ENCODE measurements at regions not wholly inside any gene's neighbourhood (a gene's known extent, or its start where the extent isn't known, plus 50 kb on each side); places are given as distances from the start of the nearest gene placed in this dataset.

GRCh38 chr15:39084674-39085530, 496.0 kb upstream of the THBS1 start:
- DNase-seq (ENCODE audit: low spot score) = no peak

DNA sequence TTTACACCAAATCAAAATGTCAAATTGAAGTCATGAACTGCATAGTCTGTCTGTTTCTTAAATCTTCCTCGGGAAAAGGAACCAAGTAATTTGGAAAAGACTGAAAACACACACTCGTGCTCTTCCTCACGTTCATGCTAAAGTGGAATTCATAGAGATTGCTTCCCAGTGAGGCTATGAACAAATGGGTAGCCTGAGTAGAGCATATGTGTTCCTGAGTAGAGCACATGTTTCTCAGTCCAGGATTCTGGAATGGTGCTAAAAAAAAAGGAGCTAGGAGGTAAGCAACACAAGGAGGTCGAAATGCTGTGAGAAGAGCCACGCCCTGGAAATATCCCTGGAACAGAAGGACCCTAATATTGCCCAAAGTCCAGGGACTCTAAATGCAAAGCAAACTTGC, 494.2 kb upstream of the THBS1 start:
- no peak for DNase-seq (ENCODE audit: low spot score)

DNA sequence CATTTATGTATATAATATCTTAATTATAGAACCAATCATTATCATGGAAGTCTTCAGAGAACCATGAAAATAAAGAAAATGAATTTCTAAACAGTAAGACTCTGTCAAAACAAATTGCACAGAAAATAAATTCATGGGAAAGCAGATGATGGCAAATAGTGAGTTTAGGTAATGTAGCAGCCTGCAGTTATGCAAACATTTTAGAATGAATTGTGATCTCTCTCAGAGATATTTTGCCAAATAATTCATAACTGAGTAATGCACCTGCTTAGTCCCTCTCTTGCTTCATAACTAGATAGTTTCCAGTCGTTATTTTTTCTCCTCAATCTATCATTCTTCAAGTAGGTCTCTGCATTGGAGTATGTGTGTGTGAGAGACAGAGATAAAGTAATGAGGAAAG, 492.7 kb upstream of the THBS1 start:
- no peak for DNase-seq (ENCODE audit: low spot score)

DNA sequence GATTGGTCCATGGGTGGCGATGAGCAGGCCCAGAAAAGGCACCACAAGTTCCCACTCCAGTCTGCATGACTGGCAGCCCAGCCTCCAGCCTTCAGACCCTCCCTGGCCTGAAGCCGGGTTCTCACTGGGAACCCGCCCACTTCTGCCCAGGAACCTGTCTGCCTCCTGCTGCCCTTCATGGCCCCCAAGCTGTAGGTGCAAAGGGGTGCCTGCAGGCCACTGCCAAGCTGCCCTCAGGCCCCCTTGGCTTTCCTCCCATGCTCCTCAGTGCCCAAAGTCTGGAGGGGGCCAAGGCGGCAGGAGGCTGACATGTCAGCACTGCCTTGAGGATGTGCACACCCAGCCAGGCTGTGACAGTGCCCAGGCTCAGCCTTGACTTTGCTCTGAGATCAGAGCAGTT, 488.5 kb upstream of the THBS1 start:
- DNase-seq (ENCODE audit: low spot score) = no peak

- DNase-seq (ENCODE audit: low spot score) = no peak
Measured at GRCh38 chr15:39092761-39093160, 488.1 kb upstream of the THBS1 start.

DNA sequence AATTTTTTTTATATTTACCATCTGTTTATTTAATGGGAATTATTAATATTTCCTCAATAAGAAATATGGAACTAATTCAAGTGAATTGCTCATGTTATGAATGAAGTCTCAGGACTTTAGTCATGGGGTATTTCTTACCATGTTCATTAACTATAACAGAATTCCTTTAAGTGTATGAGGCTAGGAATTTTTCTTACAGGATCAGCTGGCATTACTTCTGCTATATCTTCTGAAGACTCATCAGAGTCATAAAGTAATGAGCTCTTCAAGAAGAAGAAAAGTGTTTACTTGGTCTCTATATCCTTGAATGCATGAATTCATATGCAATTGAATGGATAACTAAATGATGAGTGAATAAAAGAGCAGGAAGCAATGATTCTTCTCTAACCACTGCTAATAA, 486.8 kb upstream of the THBS1 start:
- peak; percentile 79 for DNase-seq (ENCODE audit: low spot score)

DNA sequence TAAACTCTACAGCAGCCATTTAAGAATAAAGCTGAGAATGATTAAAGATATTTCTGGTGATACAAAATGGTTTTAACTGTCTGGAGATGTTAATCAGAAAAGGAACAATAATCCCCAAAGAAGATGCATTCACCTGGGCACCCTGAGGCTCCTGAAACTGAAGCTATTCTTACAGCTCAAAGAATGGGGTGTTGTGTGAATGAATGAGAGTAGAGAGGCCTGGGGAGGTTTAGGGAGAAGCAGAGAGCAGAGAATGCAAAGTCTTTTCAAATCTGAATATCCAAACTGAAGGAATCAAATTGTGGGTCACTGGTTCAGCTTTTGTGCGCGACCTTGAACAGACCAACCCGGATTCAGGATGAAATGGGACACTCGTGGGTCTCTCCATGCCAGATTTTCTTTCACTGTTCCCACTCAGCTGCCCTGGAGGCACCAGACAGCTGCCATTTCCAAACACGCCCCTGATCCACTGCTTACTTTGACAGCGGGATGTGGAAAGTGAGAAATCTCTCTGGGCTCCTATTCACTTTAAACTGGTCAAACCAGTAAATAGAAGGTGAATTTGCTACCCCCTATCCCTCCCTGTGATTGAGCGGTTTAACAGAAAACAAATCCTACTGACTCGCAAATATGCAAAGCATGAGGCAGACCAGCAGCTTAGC, 485.5 kb upstream of the THBS1 start:
- no peak for DNase-seq (ENCODE audit: low spot score)

DNA sequence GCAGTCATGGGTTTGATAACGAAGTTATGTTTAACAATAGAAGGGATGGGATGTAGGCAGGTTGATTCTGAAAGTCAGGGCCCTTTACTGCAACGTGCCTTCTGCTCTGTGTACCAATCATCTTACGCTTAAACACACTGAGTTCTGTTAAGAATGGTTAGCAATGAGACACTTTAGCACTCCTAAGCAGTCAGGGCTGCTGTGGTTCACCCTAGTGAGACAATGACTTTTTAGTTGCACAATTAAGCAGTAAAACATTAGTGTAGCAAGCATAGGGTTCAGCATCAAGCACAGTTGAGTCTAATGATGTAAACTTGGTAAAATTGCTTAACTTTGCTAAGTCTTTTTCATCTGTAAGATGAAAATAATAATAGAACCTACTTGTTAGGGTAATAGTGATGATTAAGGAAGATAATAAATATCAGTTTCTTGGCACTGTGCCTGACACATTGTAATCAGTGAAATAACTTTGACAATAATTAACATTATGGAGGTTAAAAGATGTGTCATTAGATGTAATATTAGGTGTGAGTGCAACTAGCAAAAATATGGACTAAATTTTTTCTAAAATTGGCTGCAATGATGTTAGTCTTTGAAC, 484.2 kb upstream of the THBS1 start:
- peak; percentile 34 for DNase-seq (ENCODE audit: low spot score)

DNA sequence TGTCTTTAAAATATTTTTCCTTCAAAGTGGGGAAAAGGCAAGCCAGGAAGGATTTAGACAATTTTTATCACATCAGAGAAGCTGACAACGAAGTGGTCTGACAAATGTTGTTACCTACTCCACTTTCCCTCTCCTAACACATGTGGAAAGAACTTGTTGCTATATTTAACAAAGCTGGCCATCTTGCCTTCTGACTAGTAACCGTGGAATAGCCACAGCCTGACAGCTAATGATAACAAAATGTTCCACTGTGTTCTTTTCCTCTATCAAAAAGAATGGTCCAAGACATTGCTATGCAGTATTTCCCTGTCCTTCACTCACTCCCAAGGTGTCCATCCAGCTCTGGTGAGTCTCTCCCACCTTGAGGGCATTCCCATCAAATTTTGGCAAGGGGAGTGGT, 481.4 kb upstream of the THBS1 start:
- DNase-seq (ENCODE audit: low spot score) = no peak

DNA sequence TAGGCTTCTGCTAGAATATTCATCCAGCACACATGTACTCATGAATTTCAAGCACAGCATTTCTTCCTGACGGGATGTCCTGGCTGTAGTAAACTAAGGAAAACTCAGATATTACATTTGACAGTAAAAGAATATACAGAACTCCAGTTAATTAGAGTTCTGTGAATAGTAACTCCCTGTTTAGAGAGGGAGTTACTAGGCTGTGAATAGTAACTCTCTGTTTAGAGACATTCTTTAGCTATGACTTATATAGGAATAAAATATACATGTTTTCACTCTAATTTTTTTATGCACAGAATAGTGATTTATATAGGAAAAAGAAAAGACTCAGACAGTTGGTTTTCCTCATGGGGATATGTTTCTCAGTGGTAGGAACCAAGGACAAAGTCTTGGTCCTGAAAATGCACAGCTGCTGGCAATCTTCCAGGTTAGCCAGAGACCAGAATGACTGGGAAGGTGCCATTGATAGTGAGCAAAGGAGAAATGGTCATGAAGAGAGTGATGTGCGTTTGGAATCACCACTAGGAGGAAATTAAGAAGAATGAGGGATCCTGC, 480.7 kb upstream of the THBS1 start:
- no peak for DNase-seq (ENCODE audit: low spot score)

DNA sequence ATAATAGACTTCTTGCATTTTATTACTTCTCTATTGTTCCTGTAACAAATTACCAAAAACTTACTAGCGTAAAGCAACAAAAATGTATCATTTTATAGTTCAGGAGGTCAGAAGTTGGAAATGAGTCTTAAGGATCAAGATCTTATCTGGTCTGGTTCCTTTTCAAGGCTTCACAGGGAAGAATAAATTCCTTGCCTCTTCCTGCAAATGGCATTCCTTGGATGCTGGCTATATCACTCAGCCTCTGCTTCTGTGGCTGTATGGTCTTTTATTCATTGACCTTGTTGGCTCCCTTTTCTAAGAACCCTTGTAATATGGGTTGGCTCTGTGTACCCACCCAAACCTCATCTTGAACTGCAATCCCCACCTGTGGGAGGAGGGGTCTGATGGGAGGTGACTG, 478.4 kb upstream of the THBS1 start:
- no peak for DNase-seq (ENCODE audit: low spot score)

- DNase-seq (ENCODE audit: low spot score) = no peak
Measured at GRCh38 chr15:39106950-39107349, 473.9 kb upstream of the THBS1 start.

DNA sequence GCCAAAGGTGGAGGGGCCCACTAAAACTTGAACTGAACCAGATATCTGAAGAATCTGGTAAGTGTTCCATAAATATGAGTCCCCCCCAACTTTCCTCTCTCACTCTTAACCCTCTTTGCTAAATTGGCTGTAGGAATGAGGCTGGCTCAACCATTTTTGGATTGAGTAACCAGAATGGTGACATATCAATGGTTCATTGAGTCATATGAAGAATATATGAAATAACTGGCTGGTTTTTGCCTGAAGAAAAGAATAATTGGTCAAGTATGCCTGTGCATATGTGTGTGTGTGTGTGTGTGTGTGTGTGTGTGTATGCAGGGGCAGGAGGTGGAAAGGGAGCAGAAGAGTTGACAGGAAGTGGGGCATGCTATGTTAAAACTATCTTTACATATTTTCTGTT, 472.9 kb upstream of the THBS1 start:
- DNase-seq (ENCODE audit: low spot score) = no peak

DNA sequence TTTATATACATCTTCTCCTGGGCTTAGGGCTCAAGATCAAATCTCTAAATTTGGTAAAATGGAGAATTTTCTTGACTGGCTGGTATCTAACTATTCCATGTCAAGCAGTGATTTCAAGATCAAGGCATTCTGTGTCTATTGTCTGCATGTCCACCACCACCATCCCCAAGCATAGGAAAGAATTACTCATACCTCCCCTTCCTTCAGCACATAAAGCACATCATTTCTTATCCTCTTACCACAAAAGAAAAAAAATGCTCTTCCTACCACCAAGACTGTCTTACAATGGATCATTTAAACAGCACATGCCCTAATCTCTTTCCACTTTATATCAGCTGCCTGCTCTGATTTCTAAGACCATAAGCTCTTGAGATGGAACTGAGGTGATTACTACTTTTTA, 470.5 kb upstream of the THBS1 start:
- DNase-seq (ENCODE audit: low spot score) = peak; percentile 52

DNA sequence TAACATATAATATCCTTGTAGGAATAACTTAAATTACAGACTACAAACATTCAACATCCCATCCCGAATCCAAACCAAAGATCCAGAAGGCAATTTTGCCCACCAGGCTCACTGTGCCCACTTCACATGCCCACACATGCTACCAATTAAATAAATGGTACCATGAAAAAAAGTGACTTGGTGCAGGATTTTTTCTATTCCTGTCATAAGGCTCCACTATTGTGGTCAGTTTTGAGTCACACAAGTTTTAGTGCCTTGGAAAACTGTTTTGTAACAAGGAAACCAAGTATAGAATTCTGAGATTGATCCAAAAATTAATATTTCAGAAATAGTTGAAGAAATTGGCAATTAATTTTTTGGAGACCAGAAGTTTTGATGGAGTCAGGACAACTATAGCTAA, 470.1 kb upstream of the THBS1 start:
- DNase-seq (ENCODE audit: low spot score) = no peak

DNA sequence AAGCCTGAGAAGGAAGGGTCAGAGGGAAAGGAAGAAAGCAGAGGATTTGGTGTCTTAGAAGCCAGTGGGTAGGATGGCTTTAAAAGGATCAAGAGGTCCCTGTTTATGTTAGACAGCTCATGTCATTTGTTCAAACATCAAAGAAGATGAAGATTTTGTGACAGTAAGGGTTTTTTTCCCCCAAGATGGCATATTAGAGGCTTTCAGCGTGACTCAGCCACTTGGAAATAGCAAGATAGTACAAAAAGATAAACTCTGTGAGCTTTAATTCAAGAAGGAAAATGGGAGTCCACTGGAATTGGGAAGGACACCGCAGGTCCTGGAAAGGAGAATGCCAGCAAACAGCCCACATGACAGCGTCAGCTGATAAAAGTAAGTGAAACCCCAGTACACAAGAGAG, 467.1 kb upstream of the THBS1 start:
- no peak for DNase-seq (ENCODE audit: low spot score)

DNA sequence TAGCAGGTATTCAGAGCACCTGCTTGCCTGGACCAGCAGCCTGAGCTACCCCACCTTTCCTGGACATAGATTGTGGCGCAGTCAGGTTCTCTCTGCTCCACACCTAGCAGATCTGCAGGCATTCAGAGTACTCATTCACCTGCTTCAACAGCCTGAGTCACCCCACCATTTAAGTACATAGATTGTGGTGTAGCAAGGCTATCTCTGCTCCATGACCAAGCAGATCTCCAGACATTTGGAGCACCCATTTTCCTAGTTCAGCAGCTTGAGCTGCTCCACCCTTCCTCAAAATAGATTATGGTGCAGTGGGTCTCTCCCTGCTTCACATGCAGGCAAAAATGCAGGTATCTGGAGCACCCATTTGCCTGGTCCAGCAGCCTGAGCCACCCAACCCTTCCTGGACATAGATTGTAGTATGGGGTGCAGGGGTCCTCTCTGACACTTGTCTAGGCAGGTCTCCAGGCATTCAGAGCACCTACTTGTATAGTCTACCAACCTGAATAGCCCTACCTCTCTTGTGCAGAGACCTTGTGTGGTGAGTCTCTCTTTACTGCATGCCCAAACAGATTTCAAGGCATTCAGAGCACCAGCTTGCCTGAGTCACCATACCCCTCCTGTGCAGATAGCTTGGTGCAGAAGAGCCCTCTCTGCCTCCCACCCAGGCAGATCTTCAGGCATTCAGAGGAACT, 466.0 kb upstream of the THBS1 start:
- DNase-seq (ENCODE audit: low spot score) = no peak

DNA sequence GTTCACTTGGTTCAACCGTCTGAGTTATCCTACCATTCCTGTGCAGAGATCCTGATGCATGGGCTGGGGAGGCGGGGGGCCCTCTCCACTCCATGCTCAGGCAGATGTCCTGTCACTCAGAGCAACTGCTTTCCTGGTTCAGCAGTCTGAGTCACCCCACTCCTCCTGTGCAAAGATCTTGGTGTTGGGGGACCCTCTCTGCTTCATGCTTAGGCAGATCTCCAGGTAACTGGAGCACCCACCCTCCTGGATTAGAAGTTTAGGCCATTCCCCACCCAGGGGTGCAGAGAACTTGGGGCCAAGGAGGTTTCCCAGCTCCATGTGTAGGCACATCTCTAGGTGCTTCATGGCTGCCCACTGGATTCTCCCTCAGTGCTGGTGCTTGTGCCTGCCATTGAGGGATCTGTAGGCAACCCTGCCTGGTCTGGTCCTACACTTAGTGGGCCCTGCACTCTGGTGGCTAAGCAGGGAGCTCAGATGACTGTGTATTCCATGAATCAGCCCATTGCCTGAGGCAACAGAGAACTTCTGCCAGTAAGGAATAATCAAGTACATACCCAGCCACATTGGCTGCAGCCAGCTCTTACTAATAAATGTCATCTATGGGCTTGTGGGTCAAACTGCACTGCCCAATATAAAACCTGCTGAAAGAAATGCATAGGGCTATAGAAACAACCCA, 465.4 kb upstream of the THBS1 start:
- DNase-seq (ENCODE audit: low spot score) = peak; percentile 35

DNA sequence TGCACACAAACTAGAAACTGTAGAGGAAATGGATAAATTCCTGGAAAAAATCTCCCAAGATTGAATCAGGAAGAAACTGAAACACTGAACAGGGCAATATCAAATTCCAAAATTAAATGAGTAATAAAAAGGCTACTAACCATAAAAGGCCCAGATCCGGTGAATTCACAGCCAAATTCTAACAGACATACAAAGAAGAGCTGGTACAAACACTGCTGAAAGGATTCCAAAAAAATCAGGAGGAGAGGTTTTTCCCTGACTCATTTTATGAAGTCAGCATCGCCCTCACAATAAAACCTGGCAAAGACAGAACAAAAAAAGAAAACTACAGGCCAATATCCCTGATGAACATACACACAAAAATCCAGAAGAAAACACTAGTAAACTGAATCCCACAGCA, 462.4 kb upstream of the THBS1 start:
- peak; percentile 32 for DNase-seq (ENCODE audit: low spot score)

- peak; percentile 48 for DNase-seq (ENCODE audit: low spot score)
Measured at GRCh38 chr15:39124155-39124552, 456.7 kb upstream of the THBS1 start.

GRCh38 chr15:39124553-39125171, 456.2 kb upstream of the THBS1 start:
- DNase-seq (ENCODE audit: low spot score) = no peak
